Thyroid gland (tissue), 4 donors: ENCODE measurements at regions not wholly inside any gene's neighbourhood (a gene's known extent, or its start where the extent isn't known, plus 50 kb on each side); places are given as distances from the start of the nearest gene placed in this dataset.

Experiments
- POLR2A ChIP-seq, 2 donors: fragments of 450-650 bp; IDR thresholded peaks; one replicate each; pipeline ENCODE4 v1.6.1; 2017; ENCODE audit warnings: antibody characterized with exemption in 2 of 2, mild to moderate bottlenecking in 2 of 2, moderate library complexity in 1 of 2
- TF ChIP-seq, protein P1 (sequence below), 6 experiments: fragments of 200-600 bp in 3 of 6; fragments of 450-650 bp in 3 of 6; sonication (generic) in 3 of 6; IDR thresholded peaks; one replicate each; pipeline ENCODE4 v1.5.1; 2016 to 2019; ENCODE audit warnings: antibody characterized with exemption in 6 of 6, mild to moderate bottlenecking in 2 of 6, inconsistent platforms in 1 of 6, moderate library complexity in 1 of 6

DNA sequence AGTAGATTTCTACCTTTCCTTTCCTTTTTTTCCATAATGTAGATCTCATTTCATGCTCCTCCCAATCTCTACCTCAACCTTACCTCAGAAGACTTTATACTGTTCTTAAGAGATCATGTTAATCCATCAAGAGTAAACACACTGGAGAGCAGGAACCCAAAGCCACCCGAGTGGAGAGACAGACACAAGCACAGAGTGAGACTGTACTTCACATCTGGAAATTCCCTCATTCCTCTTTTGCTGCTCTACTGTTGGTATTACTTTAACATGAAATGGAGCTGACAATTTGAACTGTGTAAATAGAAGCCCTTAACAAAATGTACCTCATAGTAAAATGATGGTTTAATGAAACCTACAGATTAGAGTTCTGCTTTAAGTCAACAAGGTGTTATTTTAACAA, 105.7 kb upstream of the RASGEF1B start:
- TF ChIP-seq POLR2A (IDR thresholded peaks at IDR 0.05) = no peak
- TF ChIP-seq, protein P1, sequence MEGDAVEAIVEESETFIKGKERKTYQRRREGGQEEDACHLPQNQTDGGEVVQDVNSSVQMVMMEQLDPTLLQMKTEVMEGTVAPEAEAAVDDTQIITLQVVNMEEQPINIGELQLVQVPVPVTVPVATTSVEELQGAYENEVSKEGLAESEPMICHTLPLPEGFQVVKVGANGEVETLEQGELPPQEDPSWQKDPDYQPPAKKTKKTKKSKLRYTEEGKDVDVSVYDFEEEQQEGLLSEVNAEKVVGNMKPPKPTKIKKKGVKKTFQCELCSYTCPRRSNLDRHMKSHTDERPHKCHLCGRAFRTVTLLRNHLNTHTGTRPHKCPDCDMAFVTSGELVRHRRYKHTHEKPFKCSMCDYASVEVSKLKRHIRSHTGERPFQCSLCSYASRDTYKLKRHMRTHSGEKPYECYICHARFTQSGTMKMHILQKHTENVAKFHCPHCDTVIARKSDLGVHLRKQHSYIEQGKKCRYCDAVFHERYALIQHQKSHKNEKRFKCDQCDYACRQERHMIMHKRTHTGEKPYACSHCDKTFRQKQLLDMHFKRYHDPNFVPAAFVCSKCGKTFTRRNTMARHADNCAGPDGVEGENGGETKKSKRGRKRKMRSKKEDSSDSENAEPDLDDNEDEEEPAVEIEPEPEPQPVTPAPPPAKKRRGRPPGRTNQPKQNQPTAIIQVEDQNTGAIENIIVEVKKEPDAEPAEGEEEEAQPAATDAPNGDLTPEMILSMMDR (IDR thresholded peaks at IDR 0.05) = no peak
